H1 (cell line): ENCODE measurements at regions not wholly inside any gene's neighbourhood (a gene's known extent, or its start where the extent isn't known, plus 50 kb on each side); places are given as distances from the start of the nearest gene placed in this dataset.

Experiments
- EP300 ChIP-seq, 2 experiments: IDR thresholded peaks; 1 replicate in 1 of 2; 2 replicates in 1 of 2; pipeline ENCODE4 v1.6.1; 2011 to 2012; ENCODE audit warnings: low read depth in 2 of 2, low read length in 2 of 2, mild to moderate bottlenecking in 2 of 2, borderline replicate concordance in 1 of 2, inconsistent platforms in 1 of 2, moderate library complexity in 1 of 2
- POLR2A ChIP-seq, 2 experiments: IDR thresholded peaks; 1 replicate in 1 of 2; 2 replicates in 1 of 2; pipeline ENCODE4 v1.6.1; 2011; ENCODE audit warnings: low read depth in 2 of 2, low read length in 2 of 2, mild to moderate bottlenecking in 2 of 2; ENCODE audit errors: control extremely low read depth in 1 of 2
- RNF2 ChIP-seq: fragments of 200-900, 300-1000 bp; sonication (generic); IDR thresholded peaks from 2 replicates; pipeline ENCODE4 v1.7.1; 2016; ENCODE audit warnings: borderline replicate concordance, low read depth, mild to moderate bottlenecking, antibody characterized with exemption, low read length; ENCODE audit not compliant: poor library complexity, severe bottlenecking; ENCODE audit errors: missing control alignments
- TF ChIP-seq, protein P1 (sequence below), 3 experiments: IDR thresholded peaks; 1 replicate in 2 of 3; 2 replicates in 1 of 3; pipeline versions ENCODE4 v1.5.1 to v1.6.1; 2011; ENCODE audit warnings: low read length in 3 of 3, mild to moderate bottlenecking in 3 of 3, inconsistent platforms in 2 of 3, low read depth in 1 of 3, moderate library complexity in 1 of 3; ENCODE audit not compliant: insufficient read depth in 1 of 3; ENCODE audit errors: control extremely low read depth in 1 of 3
- TF ChIP-seq, protein P2 (sequence below): IDR thresholded peaks from 2 replicates; pipeline ENCODE4 v1.6.1; 2011; ENCODE audit warnings: low read length, improper control_type of control experiment

DNA sequence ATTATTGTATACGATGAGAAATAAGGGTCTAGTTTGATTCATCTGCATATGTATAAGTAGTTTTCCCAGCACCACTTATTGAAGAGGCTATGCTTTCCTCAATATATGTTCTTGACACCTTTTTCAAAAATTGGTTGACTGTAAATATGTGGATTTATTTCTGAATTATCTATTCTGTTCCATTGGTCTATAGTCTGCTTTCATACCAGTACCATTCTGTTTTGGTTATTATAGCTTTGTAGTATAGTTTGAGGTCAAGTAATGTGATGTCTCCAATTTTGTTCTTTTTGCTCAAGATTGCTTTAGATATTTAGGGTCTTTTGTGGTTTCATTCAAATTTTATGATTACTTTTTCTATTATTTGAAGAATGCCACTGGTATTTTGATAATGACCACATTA, 103.8 kb upstream of the LIPC start:
- TF ChIP-seq EP300 (IDR thresholded peaks at IDR 0.05; ENCODE audit: borderline replicate concordance in 1 of 2, low read depth in 2 of 2, low read length in 2 of 2) (no peak), RNF2 (no peak), POLR2A (IDR thresholded peaks at IDR 0.05; ENCODE audit: control extremely low read depth in 1 of 2, low read depth in 2 of 2, low read length in 2 of 2) (no peak)
- TF ChIP-seq, protein P1, sequence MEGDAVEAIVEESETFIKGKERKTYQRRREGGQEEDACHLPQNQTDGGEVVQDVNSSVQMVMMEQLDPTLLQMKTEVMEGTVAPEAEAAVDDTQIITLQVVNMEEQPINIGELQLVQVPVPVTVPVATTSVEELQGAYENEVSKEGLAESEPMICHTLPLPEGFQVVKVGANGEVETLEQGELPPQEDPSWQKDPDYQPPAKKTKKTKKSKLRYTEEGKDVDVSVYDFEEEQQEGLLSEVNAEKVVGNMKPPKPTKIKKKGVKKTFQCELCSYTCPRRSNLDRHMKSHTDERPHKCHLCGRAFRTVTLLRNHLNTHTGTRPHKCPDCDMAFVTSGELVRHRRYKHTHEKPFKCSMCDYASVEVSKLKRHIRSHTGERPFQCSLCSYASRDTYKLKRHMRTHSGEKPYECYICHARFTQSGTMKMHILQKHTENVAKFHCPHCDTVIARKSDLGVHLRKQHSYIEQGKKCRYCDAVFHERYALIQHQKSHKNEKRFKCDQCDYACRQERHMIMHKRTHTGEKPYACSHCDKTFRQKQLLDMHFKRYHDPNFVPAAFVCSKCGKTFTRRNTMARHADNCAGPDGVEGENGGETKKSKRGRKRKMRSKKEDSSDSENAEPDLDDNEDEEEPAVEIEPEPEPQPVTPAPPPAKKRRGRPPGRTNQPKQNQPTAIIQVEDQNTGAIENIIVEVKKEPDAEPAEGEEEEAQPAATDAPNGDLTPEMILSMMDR (IDR thresholded peaks at IDR 0.05; ENCODE audit: control extremely low read depth in 1 of 3, insufficient read depth in 1 of 3, low read depth in 1 of 3, low read length in 3 of 3), result no peak
- TF ChIP-seq, protein P2, sequence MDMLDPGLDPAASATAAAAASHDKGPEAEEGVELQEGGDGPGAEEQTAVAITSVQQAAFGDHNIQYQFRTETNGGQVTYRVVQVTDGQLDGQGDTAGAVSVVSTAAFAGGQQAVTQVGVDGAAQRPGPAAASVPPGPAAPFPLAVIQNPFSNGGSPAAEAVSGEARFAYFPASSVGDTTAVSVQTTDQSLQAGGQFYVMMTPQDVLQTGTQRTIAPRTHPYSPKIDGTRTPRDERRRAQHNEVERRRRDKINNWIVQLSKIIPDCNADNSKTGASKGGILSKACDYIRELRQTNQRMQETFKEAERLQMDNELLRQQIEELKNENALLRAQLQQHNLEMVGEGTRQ, result no peak
